ENCODE measurements at regions not wholly inside any gene's neighbourhood (a gene's known extent, or its start where the extent isn't known, plus 50 kb on each side); places are given as distances from the start of the nearest gene placed in this dataset.

DNA sequence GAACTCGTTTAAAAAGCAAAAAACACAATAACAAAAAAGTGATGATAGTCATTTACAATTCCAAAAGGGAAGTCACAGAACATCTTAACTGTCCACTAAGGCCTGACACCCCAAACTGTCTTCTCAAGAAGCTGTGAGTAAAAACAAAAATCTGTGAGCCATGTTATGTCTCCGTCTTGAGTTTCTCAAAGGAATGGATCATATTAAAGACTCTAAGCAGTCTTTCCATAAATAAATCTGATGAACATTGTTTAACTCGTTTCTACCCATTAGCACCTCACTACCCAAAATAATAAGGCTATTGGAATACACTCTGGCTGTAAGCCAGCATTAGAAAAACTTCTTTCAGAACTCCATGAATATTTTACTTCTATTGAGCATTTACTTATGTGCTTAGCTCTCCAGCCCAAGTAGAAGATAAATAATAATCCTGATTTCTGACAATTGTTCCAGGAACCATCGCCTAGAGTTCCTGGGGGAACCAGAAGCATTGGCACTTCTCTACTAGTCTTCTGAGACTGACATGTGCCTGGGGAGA lies 396.0 kb downstream of the STK39 start:
- TF ChIP-seq POLR2A (IDR thresholded peaks at IDR 0.05) (no peak), CTCF (IDR thresholded peaks at IDR 0.05) (no peak)
- Histone ChIP-seq H3K4me3 (no peak overlapping the region), H3K36me3 (no peaks in the 10 kb centered on the region), H3K27ac (no peak overlapping the region), H3K4me1 (ENCODE audit: insufficient read depth) (no peaks in the 10 kb centered on the region), H3K27me3 (no peaks in the 10 kb centered on the region), H3K9me3 (no peaks in the 10 kb centered on the region)
- 71 to 79% (median 72%) methylated on average over 4 of the region's 4 CpGs for WGBS, 3 donors
- DNase-seq: no peak
- intact Hi-C loops (cut with DNase I): no loop called here

DNA sequence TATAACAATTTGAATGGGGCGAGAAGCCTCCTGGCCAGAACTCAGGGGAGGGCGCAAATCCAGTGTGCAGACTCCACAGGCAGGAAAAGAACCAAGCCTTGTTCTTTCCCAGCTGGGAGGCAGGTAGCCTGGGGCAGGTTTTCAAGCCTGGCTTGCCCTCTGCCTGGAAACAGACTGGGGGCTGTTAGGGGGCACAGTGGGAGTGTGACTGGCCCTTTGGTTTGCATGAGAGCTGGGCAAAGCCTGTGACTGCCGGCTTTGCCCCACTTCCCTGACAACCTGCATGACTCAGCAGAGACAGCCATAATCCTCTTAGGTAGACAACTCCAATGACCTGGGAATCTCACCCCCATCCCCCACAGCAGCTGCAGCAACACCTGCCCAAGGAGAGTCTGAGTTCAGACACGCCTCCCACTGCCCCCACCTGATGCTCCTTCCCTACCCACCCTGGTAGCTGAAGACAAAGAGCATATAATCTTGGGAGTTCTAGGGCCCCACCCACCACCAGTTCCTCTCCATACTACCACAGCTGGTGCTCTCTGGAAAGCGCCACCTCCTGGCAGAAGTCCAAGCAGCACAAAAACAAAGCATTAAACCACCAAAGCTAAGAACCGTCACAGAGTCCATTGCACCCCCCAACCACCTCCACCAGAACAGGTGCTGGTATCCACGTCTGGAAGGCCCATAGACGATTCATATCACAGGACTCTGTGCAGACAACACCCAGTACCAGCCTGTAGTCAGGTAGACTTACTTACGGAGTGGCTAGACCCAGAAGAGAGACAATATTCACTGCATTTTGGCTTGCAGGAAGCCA lies 402.5 kb downstream of the STK39 start:
- no peak for DNase-seq
- Histone ChIP-seq H3K27me3 (no peaks in the 10 kb centered on the region), H3K9me3 (no peaks in the 10 kb centered on the region), H3K27ac (no peak overlapping the region), H3K4me1 (ENCODE audit: insufficient read depth) (no peaks in the 10 kb centered on the region), H3K4me3 (no peak overlapping the region), H3K36me3 (no peaks in the 10 kb centered on the region)
- TF ChIP-seq POLR2A (IDR thresholded peaks at IDR 0.05): no peak
- no peak for TF ChIP-seq EP300 (IDR thresholded peaks at IDR 0.05)
- TF ChIP-seq CTCF (IDR thresholded peaks at IDR 0.05): no peak
- intact Hi-C loops (cut with DNase I): no loop called here
- WGBS, 3 donors: 77 to 87% (median 82%) methylated on average over 9 of the region's 9 CpGs

DNA sequence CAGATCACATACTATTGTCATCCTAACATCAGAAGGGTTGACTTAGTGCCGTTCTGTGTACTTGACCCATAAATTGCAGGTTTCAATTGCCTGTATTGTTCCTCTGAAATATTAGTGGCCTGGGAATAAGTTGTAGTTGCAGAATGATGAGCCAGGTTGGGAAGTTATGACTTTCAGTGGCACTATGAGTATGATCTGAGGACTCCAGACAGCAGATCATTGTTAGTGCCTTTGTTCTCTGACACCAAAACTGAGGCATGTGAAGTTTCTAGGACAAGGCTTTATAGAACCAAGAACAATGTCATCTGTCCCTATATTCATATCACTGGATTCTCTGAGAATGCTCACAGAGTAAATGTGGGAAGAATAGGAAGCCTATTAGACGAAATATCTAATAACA lies 403.7 kb downstream of the STK39 start:
- H3K36me3 ChIP-seq: no peaks in the 10 kb centered on the region
- no peaks in the 10 kb centered on the region for H3K27me3 ChIP-seq
- no peak for DNase-seq
- TF ChIP-seq POLR2A (IDR thresholded peaks at IDR 0.05) (no peak), CTCF (IDR thresholded peaks at IDR 0.05) (no peak), EP300 (IDR thresholded peaks at IDR 0.05) (no peak)
- intact Hi-C loops (cut with DNase I): no loop called here
- no peaks in the 10 kb centered on the region for H3K4me1 ChIP-seq (ENCODE audit: insufficient read depth)
- H3K27ac ChIP-seq: no peak overlapping the region
- H3K4me3 ChIP-seq: no peak overlapping the region
- WGBS, 3 donors: 85 to 95% (median 89%) methylated on average over 2 of the region's 2 CpGs
- H3K9me3 ChIP-seq: no peaks in the 10 kb centered on the region

GRCh38 chr2:167843217-167843616 lies 404.2 kb downstream of the STK39 start:
- Histone ChIP-seq H3K27ac (no peak overlapping the region), H3K36me3 (no peaks in the 10 kb centered on the region), H3K4me3 (no peak overlapping the region), H3K9me3 (no peaks in the 10 kb centered on the region), H3K4me1 (ENCODE audit: insufficient read depth) (no peaks in the 10 kb centered on the region), H3K27me3 (no peaks in the 10 kb centered on the region)
- no peak for TF ChIP-seq POLR2A (IDR thresholded peaks at IDR 0.05)
- TF ChIP-seq CTCF (IDR thresholded peaks at IDR 0.05): no peak
- no peak for TF ChIP-seq EP300 (IDR thresholded peaks at IDR 0.05)
- intact Hi-C loops (cut with DNase I): no loop called here
- WGBS, 3 donors: 86 to 100% (median 100%) methylated on average over 1 of the region's 1 CpG
- DNase-seq: no peak
